ENCODE measurements at regions not wholly inside any gene's neighbourhood (a gene's known extent, or its start where the extent isn't known, plus 50 kb on each side); places are given as distances from the start of the nearest gene placed in this dataset.

DNA sequence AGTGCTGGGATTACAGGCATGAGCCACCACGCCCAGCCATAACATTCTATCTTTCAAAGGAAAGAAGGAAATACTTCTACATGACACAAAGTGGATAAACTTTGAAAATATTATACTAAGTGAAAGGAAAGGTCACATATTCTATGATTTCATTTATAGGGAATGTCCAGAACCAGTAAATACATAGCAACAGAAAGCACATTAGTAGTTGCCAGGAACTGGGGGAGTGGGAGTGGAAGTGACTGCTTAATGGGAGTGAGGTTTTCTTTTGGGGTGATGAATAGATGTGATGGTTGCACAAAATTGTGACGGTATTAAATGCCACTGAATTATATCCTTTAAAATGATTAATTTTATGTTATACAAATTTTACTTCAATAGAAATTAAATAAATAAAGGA lies 95.7 kb upstream of the IL15 start:
- TF ChIP-seq POLR2AphosphoS5 (IDR thresholded peaks at IDR 0.05; ENCODE audit: low read depth, low read length) (no peak), ZNF354B (CRISPR knock-in tag; IDR thresholded peaks at IDR 0.05) (no peak), PAWR (CRISPR knock-in tag; IDR thresholded peaks at IDR 0.05; ENCODE audit: borderline replicate concordance) (no peak), SNRNP70 (IDR thresholded peaks at IDR 0.05; ENCODE audit: low read depth, low read length) (no peak), GLMP (CRISPR knock-in tag; IDR thresholded peaks at IDR 0.05; ENCODE audit: borderline replicate concordance) (no peak), HOXA3 (CRISPR knock-in tag; IDR thresholded peaks at IDR 0.05) (no peak), SOX13 (IDR thresholded peaks at IDR 0.05) (no peak), SOX13 (CRISPR knock-in tag; conservative IDR thresholded peaks at IDR 0.05 in 1 of 2, IDR thresholded peaks at IDR 0.05 in 1 of 2) (no peak), SP1 (IDR thresholded peaks at IDR 0.05) (no peak), SP1 (CRISPR knock-in tag; IDR thresholded peaks at IDR 0.05) (no peak), ZUFSP (CRISPR knock-in tag; IDR thresholded peaks at IDR 0.05; ENCODE audit: borderline replicate concordance) (no peak), HOXA7 (CRISPR knock-in tag; IDR thresholded peaks at IDR 0.05) (no peak)
- TF ChIP-seq, protein P1, sequence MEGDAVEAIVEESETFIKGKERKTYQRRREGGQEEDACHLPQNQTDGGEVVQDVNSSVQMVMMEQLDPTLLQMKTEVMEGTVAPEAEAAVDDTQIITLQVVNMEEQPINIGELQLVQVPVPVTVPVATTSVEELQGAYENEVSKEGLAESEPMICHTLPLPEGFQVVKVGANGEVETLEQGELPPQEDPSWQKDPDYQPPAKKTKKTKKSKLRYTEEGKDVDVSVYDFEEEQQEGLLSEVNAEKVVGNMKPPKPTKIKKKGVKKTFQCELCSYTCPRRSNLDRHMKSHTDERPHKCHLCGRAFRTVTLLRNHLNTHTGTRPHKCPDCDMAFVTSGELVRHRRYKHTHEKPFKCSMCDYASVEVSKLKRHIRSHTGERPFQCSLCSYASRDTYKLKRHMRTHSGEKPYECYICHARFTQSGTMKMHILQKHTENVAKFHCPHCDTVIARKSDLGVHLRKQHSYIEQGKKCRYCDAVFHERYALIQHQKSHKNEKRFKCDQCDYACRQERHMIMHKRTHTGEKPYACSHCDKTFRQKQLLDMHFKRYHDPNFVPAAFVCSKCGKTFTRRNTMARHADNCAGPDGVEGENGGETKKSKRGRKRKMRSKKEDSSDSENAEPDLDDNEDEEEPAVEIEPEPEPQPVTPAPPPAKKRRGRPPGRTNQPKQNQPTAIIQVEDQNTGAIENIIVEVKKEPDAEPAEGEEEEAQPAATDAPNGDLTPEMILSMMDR (CRISPR knock-in tag; IDR thresholded peaks at IDR 0.05) = no peak
- TF ChIP-seq, protein P2, sequence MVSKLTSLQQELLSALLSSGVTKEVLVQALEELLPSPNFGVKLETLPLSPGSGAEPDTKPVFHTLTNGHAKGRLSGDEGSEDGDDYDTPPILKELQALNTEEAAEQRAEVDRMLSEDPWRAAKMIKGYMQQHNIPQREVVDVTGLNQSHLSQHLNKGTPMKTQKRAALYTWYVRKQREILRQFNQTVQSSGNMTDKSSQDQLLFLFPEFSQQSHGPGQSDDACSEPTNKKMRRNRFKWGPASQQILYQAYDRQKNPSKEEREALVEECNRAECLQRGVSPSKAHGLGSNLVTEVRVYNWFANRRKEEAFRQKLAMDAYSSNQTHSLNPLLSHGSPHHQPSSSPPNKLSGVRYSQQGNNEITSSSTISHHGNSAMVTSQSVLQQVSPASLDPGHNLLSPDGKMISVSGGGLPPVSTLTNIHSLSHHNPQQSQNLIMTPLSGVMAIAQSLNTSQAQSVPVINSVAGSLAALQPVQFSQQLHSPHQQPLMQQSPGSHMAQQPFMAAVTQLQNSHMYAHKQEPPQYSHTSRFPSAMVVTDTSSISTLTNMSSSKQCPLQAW (CRISPR knock-in tag; IDR thresholded peaks at IDR 0.05) = no peak
